NCI-H2227 treated with DMSO at 0.1 percent for 48 hours (cell line): ENCODE measurements at regions not wholly inside any gene's neighbourhood (a gene's known extent, or its start where the extent isn't known, plus 50 kb on each side); places are given as distances from the start of the nearest gene placed in this dataset.
"Not testable (repeated sequence)": the region's sequence is repeated elsewhere in the genome, so short reads cannot be mapped to it uniquely, and the experiment has no call there.

Experiments
- DNase-seq: peaks from one replicate; lab custom pipeline; 2025; lab: John Stamatoyannopoulos, UW

DNA sequence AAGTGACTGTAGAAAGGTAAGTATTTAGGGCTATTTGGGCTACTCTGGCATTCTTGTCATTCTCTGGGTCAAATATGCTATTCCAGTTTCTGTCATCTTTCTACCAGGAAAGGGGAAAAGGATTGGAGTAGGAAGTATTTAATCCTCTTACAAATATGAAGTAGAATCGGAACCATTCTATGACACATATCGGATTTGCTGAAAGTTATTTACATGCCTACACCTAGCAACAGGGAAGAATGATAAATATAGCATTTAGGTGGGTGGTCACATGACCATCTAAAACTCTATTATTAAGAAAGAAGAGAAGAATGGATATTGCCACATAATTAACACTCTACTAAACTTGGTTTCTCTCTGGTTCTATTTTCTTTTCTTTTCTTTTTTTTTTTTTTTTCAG lies 1353.1 kb downstream of the ZPLD1 start:
- DNase-seq, result no peak

DNA sequence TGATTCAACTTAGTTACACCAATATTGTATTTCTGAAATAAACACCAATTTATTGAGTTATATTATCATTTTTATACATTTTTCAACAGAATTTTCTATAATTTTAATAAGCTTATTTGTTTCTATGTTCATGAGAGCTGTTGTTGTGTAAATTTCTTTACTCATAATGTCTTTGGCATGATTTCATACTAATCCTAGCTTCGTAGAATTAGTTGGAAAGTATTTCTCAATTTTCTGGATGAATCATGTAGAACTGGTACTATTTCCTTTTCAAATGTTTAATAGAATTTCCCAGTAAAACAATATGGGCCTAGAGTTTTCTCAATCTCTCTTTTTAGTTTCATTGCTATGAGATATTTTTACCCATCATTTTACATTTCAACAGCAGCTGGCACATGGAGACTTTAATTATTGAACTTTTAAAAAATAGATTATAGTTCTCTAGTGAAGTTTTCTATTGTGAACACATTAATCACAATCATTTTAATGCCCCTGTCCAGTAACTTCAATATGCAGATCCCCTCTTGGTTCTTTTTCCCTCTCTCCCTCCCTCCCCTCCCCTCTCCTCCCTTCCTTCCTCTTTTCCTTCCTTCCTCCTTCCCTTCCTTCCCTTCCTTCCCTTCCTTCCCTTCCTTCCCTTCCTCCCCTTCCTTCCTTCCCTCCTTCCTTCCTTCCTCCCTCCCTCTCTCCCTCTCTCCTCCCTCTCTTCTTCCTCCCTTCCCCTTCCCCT lies 1357.1 kb downstream of the ZPLD1 start:
- no peak for DNase-seq

DNA sequence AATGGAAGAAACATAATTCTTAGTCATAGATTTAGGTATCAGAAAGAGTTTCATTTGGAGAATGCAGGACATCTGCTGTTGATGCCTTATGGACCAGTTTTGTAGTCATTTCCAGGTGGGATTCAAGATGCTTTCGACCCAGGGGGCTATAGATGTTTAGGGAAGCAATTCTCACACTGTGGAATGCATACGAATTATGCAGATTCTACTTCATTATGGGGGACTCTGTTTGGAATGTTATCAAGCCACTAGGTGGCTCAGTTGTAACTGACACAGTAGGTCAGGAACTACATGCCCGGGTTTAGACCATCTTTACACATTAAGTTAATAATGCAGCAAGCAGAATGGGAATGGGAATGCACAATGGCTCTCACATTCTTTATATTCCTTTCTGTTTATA lies 1359.8 kb downstream of the ZPLD1 start:
- DNase-seq, result no peak

DNA sequence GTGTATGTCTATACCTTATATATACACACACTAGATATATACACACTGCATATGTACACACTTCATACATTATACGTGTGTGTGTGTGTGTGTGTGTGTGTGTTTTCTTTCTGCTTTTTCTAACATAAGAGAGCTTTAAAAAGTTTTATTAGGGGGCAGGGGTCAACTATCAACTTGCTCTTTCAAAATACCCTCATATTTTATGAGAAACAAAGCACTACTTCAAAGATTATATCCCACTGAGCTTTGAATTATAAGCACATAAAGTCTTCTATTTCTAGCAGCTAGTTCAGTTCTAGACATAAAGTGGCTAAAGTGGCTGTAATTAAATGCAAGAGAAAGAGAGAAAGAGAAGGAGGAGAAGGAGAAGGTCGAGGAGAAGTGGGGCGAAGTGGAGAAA lies 1361.3 kb downstream of the ZPLD1 start:
- no peak for DNase-seq

DNA sequence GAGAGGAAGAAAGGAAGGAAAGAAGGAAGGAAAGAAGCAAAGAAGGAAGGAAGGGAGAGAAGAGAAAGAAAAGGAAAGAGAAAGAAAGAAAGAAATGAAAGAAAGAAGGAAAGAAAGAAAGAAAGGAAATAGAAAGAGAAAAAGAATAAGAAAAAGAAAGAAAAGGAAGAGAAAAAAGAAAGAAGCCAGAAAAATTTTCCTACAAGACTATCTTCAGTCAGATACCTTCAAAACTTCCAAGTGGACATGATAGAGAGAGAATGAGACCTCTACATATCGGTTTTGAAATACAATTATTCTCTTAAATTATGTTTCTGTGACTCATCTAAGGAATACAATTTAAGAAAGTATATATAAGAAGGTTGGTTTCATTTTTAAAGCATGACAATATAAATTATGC lies 1369.0 kb downstream of the ZPLD1 start:
- no peak for DNase-seq

DNA sequence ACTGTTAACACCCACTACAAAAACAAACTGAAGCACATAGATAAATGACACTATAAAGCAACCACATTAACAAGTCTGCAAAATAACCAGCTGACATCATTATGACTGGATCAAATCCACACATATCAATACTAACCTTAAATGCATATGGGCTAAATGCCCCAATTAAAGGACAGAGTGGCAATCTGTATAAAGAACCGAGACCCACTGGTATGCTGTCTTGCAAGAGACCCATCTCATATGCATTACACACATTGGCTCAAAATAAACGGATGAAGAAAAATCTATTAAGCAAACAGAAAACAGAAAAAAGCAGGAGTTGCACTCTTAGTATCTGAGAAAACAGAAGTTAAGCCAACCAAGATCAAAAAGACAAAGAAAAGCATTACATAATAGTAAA lies 1375.4 kb downstream of the ZPLD1 start:
- no peak for DNase-seq

DNA sequence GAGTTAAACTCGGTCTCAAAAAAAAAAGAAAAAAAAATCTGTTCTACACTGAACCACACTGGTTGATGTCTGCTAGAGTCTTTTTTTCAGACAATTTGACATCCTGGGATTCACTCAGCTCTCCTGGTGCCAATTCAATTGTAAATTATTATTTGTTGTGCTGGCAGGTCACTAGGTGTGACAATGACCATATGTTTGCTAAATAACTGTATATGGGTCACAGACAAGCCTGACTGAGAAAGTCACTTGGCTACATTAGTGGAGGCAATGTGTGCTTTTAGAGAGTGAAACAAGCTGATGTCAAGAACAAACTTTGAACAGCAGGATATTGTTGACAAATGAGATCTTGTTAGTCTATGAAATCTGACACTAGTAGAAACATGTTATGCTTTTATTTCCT lies 1379.1 kb downstream of the ZPLD1 start:
- DNase-seq, result no peak

DNA sequence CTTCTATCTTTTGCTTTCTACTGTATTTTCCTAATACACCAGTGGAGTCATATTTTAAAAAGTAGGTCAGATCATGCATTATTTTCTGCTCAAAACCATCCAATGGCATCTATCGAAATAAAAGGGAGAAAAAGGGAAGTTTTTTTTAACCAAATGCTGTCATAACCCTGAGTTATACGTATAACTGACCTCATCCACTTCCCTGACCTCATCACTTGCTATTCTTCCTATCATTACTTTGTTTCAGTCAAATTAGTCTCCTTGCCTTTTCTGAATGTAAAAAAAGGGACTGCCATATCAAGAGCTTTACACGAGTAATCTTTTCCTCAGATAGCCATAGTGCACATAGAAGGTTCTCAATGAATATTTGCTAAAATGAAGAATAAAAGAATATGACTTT lies 1383.6 kb downstream of the ZPLD1 start:
- no peak for DNase-seq

DNA sequence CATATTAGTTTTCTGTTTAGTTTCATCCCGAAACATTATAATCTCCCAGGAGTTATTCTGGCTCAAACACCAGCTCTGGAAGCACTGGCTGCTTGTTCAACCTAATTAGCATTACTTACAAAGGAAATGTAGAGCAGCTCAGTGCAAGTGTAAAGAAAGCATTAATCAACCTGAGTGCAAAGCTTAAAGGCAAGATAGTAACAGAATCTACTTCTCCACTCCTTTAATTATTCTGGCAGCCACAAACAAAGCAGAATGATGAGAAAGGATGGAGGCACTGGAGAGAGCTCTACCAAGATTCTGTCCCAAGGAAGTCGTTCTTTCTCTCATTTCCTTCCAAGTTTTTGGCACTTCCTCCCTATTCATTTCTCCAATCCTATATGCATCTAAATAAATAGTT lies 1384.0 kb downstream of the ZPLD1 start:
- no peak for DNase-seq

DNA sequence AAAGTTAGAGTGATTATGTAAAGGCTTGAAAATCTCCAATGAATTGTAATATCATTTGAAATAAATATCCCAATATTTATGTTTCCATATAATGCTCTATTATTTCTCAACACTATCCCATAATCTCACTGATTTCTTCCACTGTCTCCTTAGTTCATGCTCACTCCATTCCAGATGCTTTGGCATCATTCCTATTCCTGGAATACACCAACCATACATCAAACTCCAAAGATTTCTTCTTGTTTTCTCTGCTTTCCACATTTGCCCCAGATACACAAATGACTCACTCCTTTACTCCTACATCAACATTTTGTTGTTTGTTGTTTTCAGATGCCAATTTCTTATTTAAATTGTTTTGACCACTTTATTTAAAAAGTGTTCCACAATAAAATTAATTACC lies 1390.8 kb downstream of the ZPLD1 start:
- no peak for DNase-seq

DNA sequence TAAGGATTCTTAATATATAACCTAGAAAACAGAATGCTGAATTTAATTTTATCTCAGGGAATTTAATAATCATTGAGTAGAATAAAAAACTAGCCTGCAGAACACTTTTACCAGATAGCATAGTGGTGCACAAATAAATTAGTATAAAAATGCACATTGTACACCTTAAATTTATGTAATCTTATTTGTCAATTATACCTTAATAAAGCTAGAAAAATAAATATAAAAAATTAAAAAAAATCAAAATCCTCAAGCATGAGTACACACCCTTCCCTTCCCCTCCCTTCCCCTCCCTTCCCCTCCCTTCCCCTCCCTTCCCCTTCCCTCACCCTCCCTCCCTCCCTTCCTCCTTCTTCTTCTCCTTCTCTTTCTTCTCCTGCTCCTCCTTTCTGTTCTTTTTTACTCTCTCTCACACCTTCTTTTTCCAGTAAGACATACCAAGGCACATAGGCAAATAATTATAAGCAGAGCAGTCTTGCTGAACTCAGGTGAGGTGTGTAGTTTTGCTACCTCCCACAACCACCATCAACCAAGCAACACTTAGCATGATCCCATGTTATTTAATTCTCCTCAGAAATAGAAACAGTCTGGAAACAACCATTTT lies 1395.0 kb downstream of the ZPLD1 start:
- DNase-seq, result no peak

DNA sequence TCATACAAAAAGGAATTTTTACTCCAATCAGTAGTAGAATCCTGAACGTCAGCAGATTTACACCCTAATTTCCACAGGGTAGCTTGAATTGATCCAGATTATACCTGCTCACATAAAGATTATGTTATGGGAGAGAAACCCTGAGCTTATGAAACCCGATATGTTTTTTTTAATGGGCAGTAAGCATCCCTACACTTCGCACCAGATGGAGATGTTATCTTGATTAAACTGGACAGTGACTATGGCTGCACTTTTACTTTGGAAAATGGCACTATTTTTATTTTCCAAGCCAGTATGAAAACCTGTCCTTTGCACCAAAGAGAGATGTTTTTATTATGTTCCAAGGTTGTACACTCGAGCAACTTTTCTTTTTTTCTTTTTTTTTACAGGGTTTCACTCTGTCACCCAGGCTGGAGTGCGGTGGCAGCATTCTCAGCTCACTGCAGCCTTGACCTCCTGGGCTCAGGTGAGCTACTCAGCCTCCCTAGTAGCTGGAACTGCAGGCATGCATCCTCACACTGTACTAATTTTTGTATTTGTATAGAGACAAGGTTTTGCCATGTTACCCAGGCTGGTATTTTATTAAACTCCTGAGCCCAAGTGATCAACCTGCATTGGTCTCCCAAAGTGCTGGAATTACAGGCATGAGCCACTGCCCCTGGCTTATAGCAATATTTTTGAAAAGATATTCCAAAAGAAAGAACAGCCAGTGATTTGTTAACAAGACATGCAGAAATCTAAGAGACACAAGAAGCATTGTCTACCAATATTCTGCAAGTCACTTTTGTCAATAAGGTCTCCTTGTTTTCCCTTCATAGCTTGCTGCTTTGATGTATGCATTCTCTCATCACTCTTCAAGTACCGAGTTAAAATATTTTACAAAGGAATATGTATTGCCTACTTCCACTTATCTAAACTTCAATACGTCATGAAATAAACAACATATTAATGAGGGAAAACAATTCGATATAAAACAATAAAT lies 1412.6 kb downstream of the ZPLD1 start:
- no peak for DNase-seq

DNA sequence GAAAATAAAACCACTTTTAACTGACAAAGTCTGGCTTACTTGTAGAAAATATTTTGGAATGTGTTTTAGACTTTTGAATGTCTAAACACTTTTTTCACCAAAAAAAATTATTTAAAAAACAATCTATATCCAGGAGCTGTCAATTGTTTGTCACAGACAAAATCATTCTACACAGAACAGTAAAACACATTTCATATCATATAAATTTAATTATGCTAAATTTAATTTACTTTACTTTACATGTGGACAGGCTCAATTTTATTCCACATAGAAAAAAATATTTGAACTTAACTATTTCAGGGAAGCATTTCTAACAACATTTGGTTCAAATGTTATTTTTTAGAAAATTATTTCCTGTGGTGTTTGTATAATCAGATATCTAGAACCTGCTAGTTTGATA lies 1417.0 kb downstream of the ZPLD1 start:
- no peak for DNase-seq

DNA sequence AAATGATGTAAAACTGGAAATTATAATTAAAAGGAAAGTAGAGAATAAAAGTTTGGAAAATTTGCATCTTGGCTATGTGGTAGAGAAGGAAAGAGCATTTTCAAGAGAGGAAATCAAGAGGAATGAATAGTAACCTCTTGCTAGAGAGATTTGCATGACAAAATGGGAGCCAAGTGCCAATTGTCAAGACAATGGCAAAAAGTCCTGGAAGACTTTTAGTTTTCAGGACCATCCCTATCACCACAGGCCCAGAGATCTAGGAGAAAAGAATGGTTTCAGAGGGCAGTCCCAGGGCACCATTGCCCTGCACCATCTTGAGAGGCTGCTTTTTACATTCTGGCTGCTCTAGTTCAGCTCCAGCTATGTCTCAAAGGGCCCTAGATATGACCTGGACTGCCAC lies 1427.6 kb downstream of the ZPLD1 start:
- no peak for DNase-seq

DNA sequence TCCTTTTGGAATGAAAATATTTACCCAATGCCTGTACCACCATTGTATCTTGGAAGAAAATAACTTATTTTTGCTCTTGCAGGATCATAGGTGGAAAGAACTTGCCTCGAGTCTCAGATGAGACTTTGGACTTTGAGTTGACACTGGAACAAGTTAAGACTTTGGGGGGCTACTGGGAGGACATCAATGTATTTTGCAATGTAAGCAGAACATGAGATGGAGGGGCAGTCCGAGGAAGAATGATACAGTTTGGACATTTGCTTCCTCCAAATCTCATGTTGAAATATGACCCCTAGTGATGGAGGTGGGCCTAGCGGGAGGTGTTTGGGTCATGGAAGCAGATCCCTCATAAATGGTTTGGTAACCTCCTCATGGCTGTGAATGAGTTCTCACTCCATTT lies 1428.6 kb downstream of the ZPLD1 start:
- DNase-seq, result no peak

DNA sequence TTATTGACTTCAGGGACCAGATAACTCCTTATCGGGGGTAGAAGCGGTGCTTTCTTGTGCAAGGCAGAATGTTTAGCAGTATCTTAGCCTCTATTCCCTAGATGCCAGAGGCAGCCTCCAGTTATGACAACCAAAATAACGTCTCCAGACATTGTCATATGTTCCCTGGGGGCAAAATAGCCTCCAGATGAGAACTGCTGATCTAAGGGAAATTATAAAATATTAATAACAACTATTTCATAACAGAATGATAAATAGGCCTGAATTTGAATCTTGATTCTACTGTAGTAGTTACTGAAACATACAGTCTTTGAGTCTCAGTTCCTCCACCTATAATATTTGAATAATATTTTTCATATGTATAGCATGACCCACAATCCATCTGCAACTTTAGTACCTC lies 1431.3 kb downstream of the ZPLD1 start:
- DNase-seq, result no peak

DNA sequence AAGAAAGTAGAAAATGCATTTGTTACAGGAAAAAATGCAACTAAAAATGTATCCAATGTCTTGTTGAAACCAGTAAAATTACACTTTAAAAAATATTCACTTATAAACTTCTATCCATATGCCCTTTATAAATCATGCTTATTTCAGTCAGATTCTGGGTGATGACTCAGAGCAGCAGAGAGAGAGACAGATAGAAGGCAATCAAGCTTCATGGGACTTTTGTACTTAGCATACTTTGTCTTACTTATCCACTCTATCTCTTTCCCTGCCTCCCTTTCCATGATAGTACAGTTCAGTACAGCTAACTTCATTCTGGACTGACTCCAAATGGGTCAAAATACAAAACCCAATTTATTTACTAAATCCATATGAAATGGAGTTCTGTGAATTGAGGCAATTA lies 1438.2 kb downstream of the ZPLD1 start:
- no peak for DNase-seq

DNA sequence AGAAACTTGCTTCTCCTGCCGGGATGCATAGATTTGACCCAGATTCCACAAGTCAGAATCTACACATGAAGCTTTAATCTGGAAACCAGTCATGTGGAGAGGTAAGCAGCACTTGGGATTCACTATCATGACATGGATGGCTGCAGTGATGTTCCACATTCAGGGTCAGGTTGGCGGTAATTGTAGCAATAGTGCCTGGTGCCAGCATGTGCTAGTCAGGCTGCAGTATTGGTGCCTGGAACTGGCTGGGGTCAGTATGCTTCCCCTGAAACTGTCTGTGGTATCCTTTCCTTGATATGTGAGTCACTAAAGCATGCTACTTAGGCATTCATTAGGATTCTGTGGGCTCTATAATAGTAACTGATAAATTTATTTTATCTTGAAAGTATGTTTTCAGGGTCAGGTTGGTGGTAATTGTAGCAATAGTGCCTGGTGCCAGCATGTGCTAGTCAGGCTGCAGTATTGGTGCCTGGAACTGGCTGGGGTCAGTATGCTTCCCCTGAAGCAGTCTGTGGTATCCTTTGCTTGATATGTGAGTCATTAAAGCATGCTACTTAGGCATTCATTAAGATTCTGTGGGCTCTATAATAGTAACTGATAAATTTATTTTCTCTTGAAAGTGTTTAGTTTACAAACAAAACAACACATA lies 1439.2 kb downstream of the ZPLD1 start:
- no peak for DNase-seq

DNA sequence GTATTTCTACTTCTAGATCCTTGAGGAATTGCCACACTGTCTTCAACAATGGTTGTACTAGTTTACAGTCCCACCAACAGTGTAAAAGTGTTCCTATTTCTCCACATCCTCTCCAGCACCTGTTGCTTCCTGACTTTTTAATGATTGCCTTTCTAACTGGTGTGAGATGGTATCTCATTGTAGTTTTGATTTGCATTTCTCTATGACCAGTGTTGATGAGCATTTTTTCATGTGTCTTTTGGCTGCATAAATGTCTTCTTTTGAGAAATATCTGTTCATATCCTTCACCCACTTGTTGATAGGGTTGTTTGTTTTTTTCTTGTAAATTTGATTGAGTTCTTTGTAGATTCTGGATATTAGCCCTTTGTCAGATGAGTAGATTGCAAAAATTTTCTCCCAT lies 1447.0 kb downstream of the ZPLD1 start:
- DNase-seq, result not testable (repeated sequence)

DNA sequence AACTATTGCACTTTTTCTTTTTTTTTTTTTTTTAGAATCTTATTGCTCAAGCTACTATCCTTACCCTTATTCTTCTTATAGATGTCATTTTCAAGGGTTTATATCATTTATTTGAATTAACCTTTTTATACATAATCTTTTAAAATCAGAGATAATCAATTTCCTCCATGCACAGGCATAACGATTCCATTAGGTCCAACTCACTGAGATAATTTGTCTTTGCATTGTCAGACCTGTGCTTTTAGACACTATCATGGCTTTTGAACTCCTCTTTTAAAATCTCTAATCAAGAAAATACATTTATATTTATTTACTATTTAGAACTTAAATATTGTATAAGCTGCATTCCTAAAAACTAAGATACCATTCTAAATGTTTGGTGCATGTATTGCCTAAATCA lies 1454.9 kb downstream of the ZPLD1 start:
- DNase-seq, result no peak

DNA sequence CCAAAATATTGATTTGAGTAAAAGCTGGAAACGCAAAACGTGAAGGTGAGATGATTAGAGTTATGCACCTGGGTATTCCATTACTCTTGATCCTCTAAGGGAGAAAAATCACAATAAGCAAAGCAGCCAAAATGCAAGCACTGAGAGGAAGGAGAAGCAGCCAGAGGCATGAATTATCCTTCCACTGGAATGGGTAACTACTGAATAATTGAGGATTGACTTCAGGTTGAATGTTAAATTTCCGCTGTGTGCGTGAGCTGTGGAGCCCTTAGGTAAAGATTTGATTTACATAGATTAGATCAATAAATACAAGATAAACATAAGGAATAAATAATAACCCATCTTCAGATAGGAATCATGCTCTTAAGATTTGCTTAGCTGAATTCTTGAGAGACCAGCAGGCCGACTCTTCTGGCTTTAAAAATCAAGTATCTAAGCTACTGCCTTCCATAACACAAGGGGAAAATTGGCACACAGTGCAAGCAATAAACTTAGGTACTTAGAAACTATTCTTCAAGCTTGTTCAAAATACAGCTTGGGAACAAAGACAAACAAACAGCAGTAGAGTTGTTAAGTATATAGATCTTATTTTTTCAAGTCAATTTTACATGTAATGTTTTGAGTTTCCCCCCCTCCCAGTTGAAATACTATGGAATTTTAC lies 1459.5 kb downstream of the ZPLD1 start:
- DNase-seq, result no peak

DNA sequence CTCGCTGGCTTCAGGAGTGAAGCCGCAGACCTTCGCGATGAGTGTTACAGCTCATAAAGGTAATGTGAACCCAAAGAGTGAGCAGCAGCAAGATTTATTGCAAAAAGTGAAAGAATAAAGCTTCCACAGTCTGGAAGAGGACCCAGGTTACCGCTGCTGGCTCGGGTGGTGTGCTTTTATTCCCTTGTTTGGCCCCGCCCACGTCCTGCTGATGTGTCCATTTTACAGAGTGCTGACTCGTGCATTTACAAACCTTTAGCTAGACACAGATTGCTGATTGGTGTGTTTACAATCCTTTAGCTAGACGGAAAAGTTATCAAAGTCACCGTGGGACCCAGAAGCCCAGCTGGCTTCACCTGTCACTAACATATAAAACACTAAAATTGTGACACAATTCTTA lies 1464.5 kb downstream of the ZPLD1 start:
- DNase-seq, result no peak
